ENCODE measurements at regions not wholly inside any gene's neighbourhood (a gene's known extent, or its start where the extent isn't known, plus 50 kb on each side); places are given as distances from the start of the nearest gene placed in this dataset.

DNA sequence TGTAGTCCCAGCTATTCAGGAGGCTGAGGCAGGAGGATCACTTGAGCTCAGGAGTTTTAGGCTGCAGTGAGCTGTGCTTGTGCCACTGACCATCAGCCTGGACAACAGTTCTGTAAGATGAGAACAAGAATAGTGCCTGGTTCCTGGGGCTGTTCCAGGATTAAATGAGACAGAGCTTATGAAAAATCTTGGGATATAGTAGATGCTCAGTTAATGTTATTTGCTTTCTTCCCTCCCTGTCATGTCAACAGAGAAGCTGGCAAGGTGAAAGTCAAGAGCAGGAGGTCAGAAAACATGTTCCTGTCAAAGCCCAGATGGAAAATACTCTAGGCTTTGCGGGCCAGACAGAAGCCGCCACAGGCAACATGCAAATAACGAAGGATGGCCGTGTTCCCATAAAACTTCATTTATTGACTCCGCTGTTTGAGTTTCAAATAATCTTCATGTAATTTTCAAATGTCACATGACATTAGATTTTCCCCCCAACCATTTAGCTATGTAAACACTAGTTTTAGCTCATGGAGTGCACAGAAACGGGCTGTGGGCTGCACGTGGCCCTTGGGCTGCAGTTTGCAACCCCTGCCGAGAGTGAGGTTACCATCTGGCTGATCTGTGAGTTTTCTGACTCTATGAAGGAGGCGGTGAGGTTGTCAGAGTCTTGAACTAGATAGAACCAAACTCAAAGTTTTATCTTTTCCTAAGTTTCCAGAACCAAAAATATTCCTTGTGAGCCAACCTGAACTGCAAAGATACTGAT, 63.4 kb upstream of the PMEPA1 start:
- no TSS peak for BruUV-seq (replicated peaks)
- intact Hi-C loops (cut with micrococcal nuclease), result no loop called here
- ChIA-PET RAD21 (ENCODE audit: low non-redundant PET in 1 of 2, low total read pairs in 2 of 2, uncharacterized antibody in 2 of 2, unreplicated experiment in 2 of 2) (no interaction called here), POLR2A (no interaction called here), CTCF (no interaction called here)
- no peak for ATAC-seq
- H3K9ac ChIP-seq (ENCODE audit: low read length), result no peak overlapping the region
- H4K20me1 ChIP-seq (ENCODE audit: insufficient read depth), result no peaks in the 10 kb centered on the region; the same call in 1 of the 2 replicates
- H3K27ac ChIP-seq (ENCODE audit: low read depth, low read length), result no peak overlapping the region
- no peaks in the 10 kb centered on the region for H3K79me2 ChIP-seq (ENCODE audit: insufficient read depth, low read length)
- no peak overlapping the region for H3K4me3 ChIP-seq (replicated peaks in 1 of 2; ENCODE audit: low read depth in 1 of 2, low read length in 2 of 2)
- no peak for DNase-seq (ENCODE audit: low read depth, low spot score)
- TF ChIP-seq ZFX (IDR thresholded peaks at IDR 0.05) (no peak), SP1 (IDR thresholded peaks at IDR 0.05; ENCODE audit: low read depth) (no peak), ZNF274 (IDR thresholded peaks at IDR 0.05; ENCODE audit: low read depth, low read length) (no peak), EGR1 (IDR thresholded peaks at IDR 0.05; ENCODE audit: low read depth) (no peak), ELF1 (IDR thresholded peaks at IDR 0.05; ENCODE audit: borderline replicate concordance, low read depth) (no peak), POLR2AphosphoS5 (IDR thresholded peaks at IDR 0.05; ENCODE audit: low read depth, low read length) (no peak), SRF (IDR thresholded peaks at IDR 0.05; ENCODE audit: low read depth) (no peak), CBX3 (IDR thresholded peaks at IDR 0.05; ENCODE audit: low read depth) (no peak), YY1 (IDR thresholded peaks at IDR 0.05; ENCODE audit: extremely low read depth, insufficient replicate concordance, low read depth, low read length) (no peak), CEBPB (IDR thresholded peaks at IDR 0.05; ENCODE audit: low read depth) (no peak), POLR2A (IDR thresholded peaks at IDR 0.05; ENCODE audit: borderline replicate concordance, extremely low read depth, insufficient read depth, insufficient read length) (no peak)
- TF ChIP-seq, protein P1, sequence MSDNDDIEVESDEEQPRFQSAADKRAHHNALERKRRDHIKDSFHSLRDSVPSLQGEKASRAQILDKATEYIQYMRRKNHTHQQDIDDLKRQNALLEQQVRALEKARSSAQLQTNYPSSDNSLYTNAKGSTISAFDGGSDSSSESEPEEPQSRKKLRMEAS (IDR thresholded peaks at IDR 0.05), result no peak
- TF ChIP-seq, protein P2, sequence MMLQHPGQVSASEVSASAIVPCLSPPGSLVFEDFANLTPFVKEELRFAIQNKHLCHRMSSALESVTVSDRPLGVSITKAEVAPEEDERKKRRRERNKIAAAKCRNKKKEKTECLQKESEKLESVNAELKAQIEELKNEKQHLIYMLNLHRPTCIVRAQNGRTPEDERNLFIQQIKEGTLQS (IDR thresholded peaks at IDR 0.05), result no peak
- TF ChIP-seq, protein P3, sequence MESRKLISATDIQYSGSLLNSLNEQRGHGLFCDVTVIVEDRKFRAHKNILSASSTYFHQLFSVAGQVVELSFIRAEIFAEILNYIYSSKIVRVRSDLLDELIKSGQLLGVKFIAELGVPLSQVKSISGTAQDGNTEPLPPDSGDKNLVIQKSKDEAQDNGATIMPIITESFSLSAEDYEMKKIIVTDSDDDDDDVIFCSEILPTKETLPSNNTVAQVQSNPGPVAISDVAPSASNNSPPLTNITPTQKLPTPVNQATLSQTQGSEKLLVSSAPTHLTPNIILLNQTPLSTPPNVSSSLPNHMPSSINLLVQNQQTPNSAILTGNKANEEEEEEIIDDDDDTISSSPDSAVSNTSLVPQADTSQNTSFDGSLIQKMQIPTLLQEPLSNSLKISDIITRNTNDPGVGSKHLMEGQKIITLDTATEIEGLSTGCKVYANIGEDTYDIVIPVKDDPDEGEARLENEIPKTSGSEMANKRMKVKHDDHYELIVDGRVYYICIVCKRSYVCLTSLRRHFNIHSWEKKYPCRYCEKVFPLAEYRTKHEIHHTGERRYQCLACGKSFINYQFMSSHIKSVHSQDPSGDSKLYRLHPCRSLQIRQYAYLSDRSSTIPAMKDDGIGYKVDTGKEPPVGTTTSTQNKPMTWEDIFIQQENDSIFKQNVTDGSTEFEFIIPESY (IDR thresholded peaks at IDR 0.05; ENCODE audit: extremely low read depth, insufficient replicate concordance, low read length), result no peak
- TF ChIP-seq, protein P4, sequence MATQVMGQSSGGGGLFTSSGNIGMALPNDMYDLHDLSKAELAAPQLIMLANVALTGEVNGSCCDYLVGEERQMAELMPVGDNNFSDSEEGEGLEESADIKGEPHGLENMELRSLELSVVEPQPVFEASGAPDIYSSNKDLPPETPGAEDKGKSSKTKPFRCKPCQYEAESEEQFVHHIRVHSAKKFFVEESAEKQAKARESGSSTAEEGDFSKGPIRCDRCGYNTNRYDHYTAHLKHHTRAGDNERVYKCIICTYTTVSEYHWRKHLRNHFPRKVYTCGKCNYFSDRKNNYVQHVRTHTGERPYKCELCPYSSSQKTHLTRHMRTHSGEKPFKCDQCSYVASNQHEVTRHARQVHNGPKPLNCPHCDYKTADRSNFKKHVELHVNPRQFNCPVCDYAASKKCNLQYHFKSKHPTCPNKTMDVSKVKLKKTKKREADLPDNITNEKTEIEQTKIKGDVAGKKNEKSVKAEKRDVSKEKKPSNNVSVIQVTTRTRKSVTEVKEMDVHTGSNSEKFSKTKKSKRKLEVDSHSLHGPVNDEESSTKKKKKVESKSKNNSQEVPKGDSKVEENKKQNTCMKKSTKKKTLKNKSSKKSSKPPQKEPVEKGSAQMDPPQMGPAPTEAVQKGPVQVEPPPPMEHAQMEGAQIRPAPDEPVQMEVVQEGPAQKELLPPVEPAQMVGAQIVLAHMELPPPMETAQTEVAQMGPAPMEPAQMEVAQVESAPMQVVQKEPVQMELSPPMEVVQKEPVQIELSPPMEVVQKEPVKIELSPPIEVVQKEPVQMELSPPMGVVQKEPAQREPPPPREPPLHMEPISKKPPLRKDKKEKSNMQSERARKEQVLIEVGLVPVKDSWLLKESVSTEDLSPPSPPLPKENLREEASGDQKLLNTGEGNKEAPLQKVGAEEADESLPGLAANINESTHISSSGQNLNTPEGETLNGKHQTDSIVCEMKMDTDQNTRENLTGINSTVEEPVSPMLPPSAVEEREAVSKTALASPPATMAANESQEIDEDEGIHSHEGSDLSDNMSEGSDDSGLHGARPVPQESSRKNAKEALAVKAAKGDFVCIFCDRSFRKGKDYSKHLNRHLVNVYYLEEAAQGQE (IDR thresholded peaks at IDR 0.05; ENCODE audit: low read depth), result no peak
- H3K36me3 ChIP-seq (ENCODE audit: control insufficient read depth in 1 of 2, insufficient read depth in 2 of 2, low read length in 2 of 2), result no peaks in the 10 kb centered on the region
- peaks cover 9 to 10% of the 10 kb centered on the region in 2 experiments; a peak in 3 of 4 replicates for H3K4me1 ChIP-seq (ENCODE audit: control insufficient read depth in 1 of 2, insufficient read depth in 2 of 2, low read length in 2 of 2)
- no peaks in the 10 kb centered on the region for H3K9me3 ChIP-seq (ENCODE audit: control insufficient read depth in 1 of 2, insufficient read depth in 1 of 2, low read depth in 1 of 2, low read length in 2 of 2)
- no peaks in the 10 kb centered on the region for H3K9me2 ChIP-seq (ENCODE audit: insufficient read depth)
- H3K4me2 ChIP-seq (ENCODE audit: low read length), result peak overlapping the region; percentile 44; the same call in 1 of the 2 replicates
- H3K27me3 ChIP-seq (ENCODE audit: insufficient read depth, low read length), result peaks cover 63% of the 10 kb centered on the region
- no peak overlapping the region for H2AFZ ChIP-seq (ENCODE audit: low read depth, low read length, poor library complexity, severe bottlenecking)

Data from HCT116 (cell line).